CD4-positive, alpha-beta T cell (primary cell): ENCODE measurements at regions not wholly inside any gene's neighbourhood (a gene's known extent, or its start where the extent isn't known, plus 50 kb on each side); places are given as distances from the start of the nearest gene placed in this dataset.

Source experiments
- ATAC-seq: fragments of 200-7000 bp; cut with Tn5 transposase; one replicate; pipeline ENCODE4 v1.10.0; 2022; ENCODE audit warnings: mild to moderate bottlenecking; ENCODE audit not compliant: poor library complexity
- CTCF ChIA-PET: fragments of 350-600 bp; sonication (Branson Sonifier 250); formaldehyde crosslinking; loops from one replicate; lab custom pipeline; 2021; ENCODE audit warnings: antibody characterized with exemption, inconsistent platforms; lab: Charles Lee
- POLR2A ChIA-PET: fragments of 350-600 bp; sonication (Branson Sonifier 250); formaldehyde crosslinking; loops from one replicate; lab custom pipeline; 2021; ENCODE audit warnings: antibody characterized with exemption, inconsistent platforms; lab: Charles Lee
- DNase-seq, 14 experiments: peaks; one replicate each; pipeline ENCODE4 v3.0.0-alpha.2; 2013 to 2020; ENCODE audit warnings: mixed read lengths in 2 of 14
- H3K27ac ChIP-seq, 2 donors: one replicate each; pipeline versions ENCODE4 v1.5.1 to v1.7.0; 2013; ENCODE audit warnings: low read length in 2 of 2, low read depth in 1 of 2, mild to moderate bottlenecking in 1 of 2
- H3K27me3 ChIP-seq, 2 experiments: 1 replicate in 1 of 2; 2 replicates in 1 of 2; pipeline versions ENCODE4 v1.6.1 to v1.7.0; 2013; ENCODE audit warnings: low read length in 2 of 2, control low read depth in 1 of 2, mild to moderate bottlenecking in 1 of 2, moderate library complexity in 1 of 2; ENCODE audit not compliant: insufficient read depth in 2 of 2, control insufficient read depth in 1 of 2
- H3K36me3 ChIP-seq: one replicate; pipeline ENCODE4 v1.6.1; 2013; ENCODE audit warnings: low read length, control low read depth; ENCODE audit not compliant: insufficient read depth
- H3K4me1 ChIP-seq: one replicate; pipeline ENCODE4 v1.6.1; 2013; ENCODE audit warnings: low read length, control low read depth; ENCODE audit not compliant: insufficient read depth
- H3K4me3 ChIP-seq: one replicate; pipeline ENCODE4 v1.5.1; 2013; ENCODE audit warnings: mild to moderate bottlenecking, low read length, moderate library complexity
- H3K9me3 ChIP-seq, 2 experiments: 1 replicate in 1 of 2; 2 replicates in 1 of 2; pipeline versions ENCODE4 v1.6.1 to v1.7.0; 2013; ENCODE audit warnings: low read length in 2 of 2, mild to moderate bottlenecking in 2 of 2, control low read depth in 1 of 2, moderate library complexity in 1 of 2; ENCODE audit not compliant: control insufficient read depth in 1 of 2, insufficient read depth in 1 of 2
- H3K27ac Mint-ChIP-seq: one replicate; pipeline ENCODE4 v1.8.0; 2020; ENCODE audit warnings: mixed read lengths
- H3K27me3 Mint-ChIP-seq: one replicate; pipeline ENCODE4 v1.8.0; 2021; ENCODE audit warnings: mixed read lengths
- H3K36me3 Mint-ChIP-seq: one replicate; pipeline ENCODE4 v1.8.0; 2021; ENCODE audit warnings: low read depth, mixed read lengths
- H3K4me1 Mint-ChIP-seq: one replicate; pipeline ENCODE4 v1.8.0; 2021; ENCODE audit warnings: low read depth, mixed read lengths
- H3K4me3 Mint-ChIP-seq: one replicate; pipeline ENCODE4 v1.8.0; 2020; ENCODE audit warnings: mild to moderate bottlenecking, mixed read lengths
- H3K9me3 Mint-ChIP-seq: one replicate; pipeline ENCODE4 v1.8.0; 2020; ENCODE audit warnings: mixed read lengths
- CTCF ChIP-seq: fragments of 200-600 bp; IDR thresholded peaks from one replicate; pipeline ENCODE4 v1.8.0; 2022; ENCODE audit warnings: antibody characterized with exemption, mild to moderate bottlenecking
- intact Hi-C, 2 experiments: fragments of 100-400 bp; cut with DNase I in 1 of 2; cut with micrococcal nuclease in 1 of 2; formaldehyde crosslinking; loops; one replicate each; pipeline versions ENCODE4 v1.15.1 to v1.9.0; 2023 to 2025; cut with DNase I, micrococcal nuclease

GRCh38 chr5:124511791-124512190 lies 234.6 kb downstream of the ZNF608 start:
- no peaks in the 10 kb centered on the region for H3K9me3 Mint-ChIP-seq
- H3K4me3 Mint-ChIP-seq, result no peak overlapping the region
- no peaks in the 10 kb centered on the region for H3K36me3 Mint-ChIP-seq
- H3K27me3 ChIP-seq, result no peaks in the 10 kb centered on the region
- no peaks in the 10 kb centered on the region for H3K27me3 Mint-ChIP-seq
- H3K9me3 ChIP-seq, result no peaks in the 10 kb centered on the region
- POLR2A ChIA-PET, result no interaction called here
- no peak for TF ChIP-seq CTCF
- CTCF ChIA-PET, result no interaction called here
- H3K27ac ChIP-seq, result no peak overlapping the region
- intact Hi-C loops, result no loop called here
- ATAC-seq (no peak), DNase-seq (no peak)
- no peaks in the 10 kb centered on the region for H3K4me1 Mint-ChIP-seq
- no peaks in the 10 kb centered on the region for H3K36me3 ChIP-seq
- no peak overlapping the region for H3K4me3 ChIP-seq
- H3K27ac Mint-ChIP-seq, result no peak overlapping the region
- H3K4me1 ChIP-seq, result no peaks in the 10 kb centered on the region

GRCh38 chr5:124507688-124508087 lies 238.8 kb downstream of the ZNF608 start:
- Mint-ChIP-seq H3K27ac (no peak overlapping the region), H3K9me3 (no peaks in the 10 kb centered on the region), H3K36me3 (no peaks in the 10 kb centered on the region), H3K4me1 (no peaks in the 10 kb centered on the region), H3K4me3 (no peak overlapping the region), H3K27me3 (no peaks in the 10 kb centered on the region)
- POLR2A ChIA-PET, result no interaction called here
- Histone ChIP-seq H3K4me1 (no peaks in the 10 kb centered on the region), H3K27ac (no peak overlapping the region), H3K9me3 (no peaks in the 10 kb centered on the region), H3K4me3 (no peak overlapping the region), H3K27me3 (no peaks in the 10 kb centered on the region), H3K36me3 (no peaks in the 10 kb centered on the region)
- ATAC-seq, result no peak
- CTCF ChIA-PET, result no interaction called here
- no peak for TF ChIP-seq CTCF
- intact Hi-C loops, result no loop called here
- no peak for DNase-seq

GRCh38 chr5:124504081-124504916 lies 242.1 kb downstream of the ZNF608 start:
- Mint-ChIP-seq H3K4me1 (no peaks in the 10 kb centered on the region), H3K9me3 (no peaks in the 10 kb centered on the region), H3K36me3 (no peaks in the 10 kb centered on the region), H3K27me3 (no peaks in the 10 kb centered on the region), H3K27ac (no peak overlapping the region), H3K4me3 (no peak overlapping the region)
- intact Hi-C loops, result no loop called here
- H3K27ac ChIP-seq, result no peak overlapping the region
- no peaks in the 10 kb centered on the region for H3K9me3 ChIP-seq
- DNase-seq, result no peak
- POLR2A ChIA-PET, result no interaction called here
- H3K27me3 ChIP-seq, result no peaks in the 10 kb centered on the region
- TF ChIP-seq CTCF, result no peak
- H3K4me3 ChIP-seq, result no peak overlapping the region
- CTCF ChIA-PET, result no interaction called here
- ATAC-seq, result no peak
- no peaks in the 10 kb centered on the region for H3K4me1 ChIP-seq
- no peaks in the 10 kb centered on the region for H3K36me3 ChIP-seq
